GM21423 (cell line): ENCODE measurements at regions not wholly inside any gene's neighbourhood (a gene's known extent, or its start where the extent isn't known, plus 50 kb on each side); places are given as distances from the start of the nearest gene placed in this dataset.
"Not testable (repeated sequence)": the region's sequence is repeated elsewhere in the genome, so short reads cannot be mapped to it uniquely, and the experiment has no call there.

ENCODE experiments used
- ATAC-seq: cut with Tn5 transposase; IDR thresholded peaks from one replicate; pipeline ENCODE4 v1.9.1; 2021; ENCODE audit warnings: mild to moderate bottlenecking, moderate library complexity; ENCODE audit not compliant: unreplicated experiment

DNA sequence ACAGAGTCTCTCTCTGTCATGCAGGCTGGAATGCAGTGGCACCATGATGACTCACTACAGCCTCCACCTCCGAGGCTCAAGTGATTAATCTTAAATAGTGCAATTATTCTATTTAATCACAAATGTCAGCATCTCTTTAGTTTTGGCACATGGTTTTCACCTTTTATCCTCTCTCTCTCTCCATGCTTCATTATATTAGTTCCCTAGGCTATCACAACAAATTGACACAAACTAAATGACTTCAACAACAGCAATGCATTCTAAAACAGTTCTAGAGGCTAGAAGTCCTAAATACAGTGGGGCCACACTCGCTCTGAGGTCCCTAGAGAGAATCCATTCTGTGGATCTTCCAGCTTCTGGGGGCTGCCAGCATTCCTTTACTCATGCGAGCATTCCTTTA, 178.2 kb upstream of the ZNG1F start:
- ATAC-seq = not testable (repeated sequence)

DNA sequence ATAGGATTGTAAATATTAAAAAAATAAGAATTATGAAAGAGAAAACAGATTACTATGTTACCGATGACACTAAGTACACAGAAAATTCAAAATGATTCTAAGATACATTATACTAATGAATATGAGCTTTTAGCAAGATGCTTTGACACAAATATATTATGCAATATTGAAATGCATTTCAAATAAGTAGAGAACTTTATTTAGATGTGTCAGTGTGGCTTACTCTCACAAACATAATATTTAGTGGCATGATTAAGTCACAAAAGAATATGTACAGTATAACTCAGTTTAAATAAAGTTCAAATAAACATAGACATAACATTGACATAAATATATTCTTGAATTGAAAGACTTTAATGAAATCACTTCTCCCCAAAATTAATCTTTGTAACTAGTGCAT, 172.7 kb upstream of the ZNG1F start:
- ATAC-seq = not testable (repeated sequence)

DNA sequence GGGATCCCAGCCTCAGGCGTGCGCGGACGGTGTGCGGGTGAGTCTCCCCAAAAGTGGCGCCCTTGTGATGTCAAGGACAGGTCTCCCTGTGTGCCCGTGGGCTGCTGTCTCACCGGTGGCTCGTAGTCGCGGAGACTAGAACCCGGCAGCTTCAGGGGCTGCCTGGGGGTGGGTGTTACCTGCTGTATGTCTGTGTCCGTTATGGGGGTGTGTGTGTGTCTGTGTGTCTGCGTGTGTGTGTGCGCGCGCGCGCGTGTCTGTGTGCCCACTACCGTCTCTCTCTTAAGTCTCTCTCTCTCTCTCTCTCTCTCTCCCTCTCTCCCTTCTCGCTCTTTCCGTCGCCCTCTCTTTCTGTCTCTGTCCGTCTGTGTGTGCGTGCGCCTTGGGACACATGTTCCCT, 170.0 kb upstream of the ZNG1F start:
- not testable (repeated sequence) for ATAC-seq

DNA sequence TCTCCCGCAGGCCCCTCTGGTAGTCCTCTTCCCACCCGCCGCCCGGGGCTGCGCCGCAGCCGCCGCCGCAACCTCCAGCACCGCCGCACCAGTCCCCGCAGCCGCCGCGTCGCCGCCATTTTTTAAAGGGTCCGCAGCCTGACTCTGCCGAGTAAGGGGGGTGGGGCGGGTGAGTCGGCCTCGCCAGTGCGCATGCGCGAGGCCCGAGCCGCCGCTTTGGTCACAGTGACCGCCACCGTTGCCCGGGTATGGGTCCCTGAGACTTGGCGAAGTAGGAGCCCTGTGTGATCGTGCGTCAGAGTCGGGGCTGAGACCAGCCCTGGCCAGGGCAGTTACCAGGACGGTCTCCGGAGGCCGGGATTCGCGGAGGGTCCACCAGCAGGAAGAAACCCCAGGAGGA, 169.6 kb upstream of the ZNG1F start:
- ATAC-seq = not testable (repeated sequence)

DNA sequence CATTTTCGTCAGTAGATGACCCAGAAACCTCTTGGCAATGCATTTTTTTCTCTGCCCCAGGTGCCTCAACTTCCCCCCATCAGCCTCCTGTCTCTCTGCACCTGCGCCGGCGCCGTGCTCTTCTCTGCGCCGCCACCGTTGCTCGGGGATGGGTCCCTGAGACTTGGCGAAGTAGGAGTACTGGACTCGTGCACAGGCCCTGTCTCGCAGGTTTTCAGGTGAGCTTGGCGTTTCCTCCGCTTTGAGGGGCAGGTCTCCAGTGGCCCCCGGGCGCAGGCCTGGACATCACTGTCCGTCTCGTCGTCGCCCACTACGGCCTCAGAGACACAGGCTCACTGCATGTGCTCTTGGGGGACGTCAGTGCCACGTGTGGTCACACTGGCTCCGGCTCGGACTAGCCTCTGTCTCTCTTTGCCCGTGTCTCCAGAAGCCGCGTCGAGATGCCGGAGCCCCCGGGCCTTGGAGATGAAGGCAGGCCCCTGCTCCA, 168.8 kb upstream of the ZNG1F start:
- not testable (repeated sequence) for ATAC-seq

DNA sequence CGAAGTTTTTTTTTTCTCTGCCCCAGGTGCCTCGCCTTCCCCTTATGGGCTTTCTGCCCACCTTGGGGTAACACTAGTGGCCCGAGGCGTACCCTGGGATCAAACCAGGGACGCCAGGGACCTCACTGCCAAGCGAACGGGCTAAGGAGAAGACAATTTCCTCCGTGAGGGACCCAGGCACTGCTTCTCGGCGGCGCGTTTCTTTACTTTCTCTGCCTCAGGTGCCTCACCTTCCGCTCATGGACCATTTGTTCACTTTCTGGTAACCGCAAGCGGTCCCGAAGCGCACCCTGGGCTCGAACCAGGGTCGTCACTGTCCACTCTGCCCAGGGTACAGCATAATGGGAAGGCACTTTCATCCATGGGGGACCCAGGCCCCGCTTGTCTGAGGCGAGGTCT, 168.2 kb upstream of the ZNG1F start:
- ATAC-seq = not testable (repeated sequence)

DNA sequence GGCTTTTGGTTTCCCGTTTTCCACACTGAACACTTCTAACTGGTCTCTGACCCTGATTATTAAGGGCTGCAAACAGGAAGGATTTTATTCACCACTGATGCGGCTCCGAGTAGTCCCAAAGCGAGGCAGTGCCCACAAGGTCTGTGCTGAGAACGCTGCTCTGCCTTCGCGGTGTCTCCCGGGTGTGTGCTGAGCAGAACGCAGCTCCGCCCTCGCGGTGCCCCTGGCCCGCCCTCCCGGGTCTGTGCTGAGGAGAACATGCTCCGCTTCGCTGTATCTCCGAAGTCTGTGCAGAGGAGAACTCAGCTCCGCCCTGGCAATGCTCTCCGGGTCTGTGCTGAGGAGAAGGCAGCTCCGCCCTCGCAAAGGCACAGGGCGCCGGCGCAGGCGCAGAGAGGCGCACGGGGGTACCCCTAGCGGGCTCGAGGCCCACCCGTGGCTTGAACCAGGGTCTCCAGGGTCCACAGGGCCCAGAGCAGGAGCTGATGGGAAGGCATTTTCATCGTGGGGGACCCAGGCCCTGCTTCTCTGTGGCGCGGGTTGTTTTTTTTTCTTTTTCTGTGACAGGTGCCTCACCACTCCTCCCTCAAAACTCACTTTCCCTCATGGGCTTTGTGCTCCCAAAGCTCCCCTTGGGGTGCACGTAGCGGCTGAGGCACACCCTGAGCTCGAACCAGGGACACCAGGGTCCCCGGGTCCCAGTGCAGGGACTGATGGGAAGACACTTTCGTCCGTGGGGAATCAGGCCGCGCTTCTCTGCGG, 167.7 kb upstream of the ZNG1F start:
- ATAC-seq = peak; percentile 59

DNA sequence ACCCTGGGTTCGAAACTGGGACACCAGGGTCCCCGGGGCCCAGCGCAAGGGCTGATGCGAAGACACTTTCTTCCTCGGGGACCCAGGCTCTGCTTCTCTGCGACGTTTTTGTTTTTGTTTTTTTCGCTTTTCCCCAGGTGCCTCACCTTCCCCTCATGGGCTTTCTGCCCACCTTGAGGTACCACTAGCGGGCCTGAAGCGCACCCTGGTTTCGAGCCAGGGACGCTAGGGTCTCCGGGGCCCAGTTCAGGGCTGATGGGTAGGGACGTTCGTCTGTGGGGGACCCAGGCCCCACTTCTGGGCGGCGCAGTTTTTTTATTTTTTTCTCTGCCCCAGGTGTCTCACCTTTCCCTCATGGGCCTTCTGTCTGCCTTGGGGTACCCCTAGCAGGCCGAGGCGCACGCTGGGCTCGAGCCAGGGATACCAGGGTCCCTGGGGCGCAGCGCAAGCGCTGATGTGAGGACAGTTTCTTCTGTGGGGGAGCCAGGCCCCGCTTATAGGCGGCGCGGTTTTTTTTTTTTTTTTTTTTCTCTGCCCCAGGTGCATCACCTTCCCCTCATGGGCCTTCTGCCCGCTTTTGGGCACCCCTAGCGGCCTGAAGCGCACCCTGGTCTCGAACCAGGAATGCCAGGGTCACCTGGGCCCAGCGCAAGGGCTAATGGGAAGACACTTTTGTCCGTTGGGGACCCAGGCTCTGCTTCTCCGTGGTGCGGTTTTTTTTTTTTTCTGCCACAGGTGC, 166.8 kb upstream of the ZNG1F start:
- ATAC-seq = not testable (repeated sequence)

DNA sequence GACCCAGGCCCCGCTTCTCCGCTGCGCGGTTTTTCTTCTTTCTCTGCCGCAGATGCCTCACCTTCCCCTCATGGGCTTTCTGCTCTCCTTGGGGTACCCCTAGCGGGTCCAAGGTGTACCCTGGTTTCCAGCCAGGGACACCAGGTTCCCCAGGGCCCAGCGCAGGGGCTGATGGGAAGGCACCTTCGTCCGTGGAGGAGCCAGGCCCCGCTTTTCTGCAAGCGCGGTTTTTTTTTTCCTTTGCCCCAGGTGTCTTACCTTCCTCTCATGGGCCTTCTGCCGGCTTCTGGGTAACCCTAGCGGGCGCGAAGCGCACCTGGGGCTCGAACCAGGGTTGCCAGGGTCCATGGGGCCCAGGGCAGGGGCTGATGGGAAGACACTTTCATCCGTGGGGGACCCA, 165.9 kb upstream of the ZNG1F start:
- not testable (repeated sequence) for ATAC-seq

DNA sequence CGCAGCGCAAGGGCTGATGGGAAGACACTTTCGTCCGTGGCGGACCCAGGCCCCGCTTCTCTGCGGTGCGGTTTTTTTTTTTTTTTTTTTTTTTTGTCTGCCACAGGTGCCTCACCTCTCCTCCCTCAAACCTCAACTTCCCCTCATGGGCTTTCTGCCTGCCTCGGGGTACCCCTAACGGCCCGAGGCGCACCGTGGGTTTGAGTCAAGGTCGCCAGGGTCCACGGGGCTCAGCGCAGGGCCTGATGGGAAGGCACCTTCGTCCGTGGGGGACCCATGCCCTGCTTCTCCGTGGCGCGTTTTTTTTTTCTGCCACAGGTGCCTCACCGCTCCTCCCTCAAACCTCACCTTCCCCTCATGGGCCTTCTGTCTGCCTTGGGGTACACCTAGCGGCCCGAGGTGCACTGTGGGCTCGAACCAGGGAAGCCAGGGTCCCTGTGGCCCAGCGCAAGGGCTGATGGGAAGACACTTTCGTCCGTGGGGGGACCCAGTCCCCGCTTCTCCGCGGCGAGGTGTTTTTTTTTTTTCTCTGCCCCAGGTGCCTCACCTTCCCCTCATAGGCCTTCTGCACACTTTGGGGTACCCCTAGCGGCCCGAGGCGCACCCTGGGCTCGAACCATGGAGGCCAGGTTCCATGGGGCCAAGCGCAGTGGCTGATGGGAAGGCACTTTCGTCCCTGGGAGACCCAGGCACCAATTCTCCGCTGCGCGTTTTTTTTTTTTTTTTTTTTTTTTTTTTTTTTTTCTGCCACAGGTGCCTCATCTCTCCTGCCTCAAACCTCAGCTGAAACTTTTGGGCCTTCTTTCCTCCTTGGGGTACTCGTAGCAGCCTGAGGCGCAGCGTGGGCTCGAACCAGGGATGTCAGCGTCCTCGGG, 165.2 kb upstream of the ZNG1F start:
- not testable (repeated sequence) for ATAC-seq

DNA sequence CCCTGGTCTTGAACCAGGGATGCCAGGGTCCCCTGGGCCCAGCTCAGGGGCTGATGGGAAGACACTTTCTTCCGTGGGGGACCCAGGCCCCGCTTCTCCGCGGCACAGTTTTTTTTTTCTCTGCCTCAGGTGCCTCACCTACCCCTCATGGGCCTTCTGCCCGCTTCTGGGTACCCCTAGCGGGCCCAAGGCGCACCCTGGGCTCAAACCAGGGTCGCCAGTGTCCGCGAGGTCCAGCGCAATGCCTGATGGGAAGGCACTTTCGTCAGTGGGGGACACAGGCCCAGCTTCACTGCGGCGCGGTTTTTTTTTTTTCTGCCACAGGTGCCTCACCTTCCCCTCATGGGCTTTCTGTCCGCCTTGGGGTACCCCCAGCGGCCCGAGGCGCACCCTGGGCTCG, 163.9 kb upstream of the ZNG1F start:
- not testable (repeated sequence) for ATAC-seq

DNA sequence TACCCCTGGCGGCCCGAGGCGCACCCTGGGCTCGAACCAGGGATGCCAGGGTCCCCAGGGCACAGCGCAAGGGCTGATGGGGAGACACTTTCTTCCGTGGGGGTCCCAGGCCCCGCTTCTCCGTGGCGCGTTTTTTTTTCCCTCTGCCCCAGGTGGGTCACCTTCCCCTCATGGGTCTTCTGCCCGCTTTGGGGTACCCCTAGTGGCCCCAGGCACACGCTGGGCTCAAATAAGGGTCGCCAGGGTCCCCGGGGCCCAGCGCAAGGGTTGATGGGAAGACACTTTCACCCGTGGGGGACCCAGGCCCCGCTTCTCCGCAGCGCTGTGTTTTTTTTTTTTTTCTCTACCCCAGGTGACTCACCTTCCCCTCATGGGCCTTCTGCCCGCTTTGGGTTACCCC, 163.3 kb upstream of the ZNG1F start:
- not testable (repeated sequence) for ATAC-seq

DNA sequence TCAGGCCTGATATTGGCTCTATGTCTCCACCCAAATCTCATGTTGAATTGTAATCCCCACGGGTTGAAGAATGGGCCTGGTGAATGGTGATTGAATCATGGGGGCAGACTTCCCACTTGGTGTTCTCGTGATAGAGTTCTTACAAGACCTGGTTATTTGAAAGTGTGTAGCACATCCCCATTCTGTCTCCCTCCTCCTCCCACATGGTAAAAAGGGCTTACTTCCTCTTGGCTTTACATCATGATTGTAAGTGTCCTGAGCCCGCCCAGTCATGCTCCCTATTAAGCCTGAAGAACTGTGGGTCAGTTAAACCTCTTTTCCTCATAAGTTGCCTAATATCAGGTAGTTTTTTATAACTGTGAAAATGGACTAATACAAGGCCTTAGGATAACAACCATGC, 158.8 kb upstream of the ZNG1F start:
- not testable (repeated sequence) for ATAC-seq

DNA sequence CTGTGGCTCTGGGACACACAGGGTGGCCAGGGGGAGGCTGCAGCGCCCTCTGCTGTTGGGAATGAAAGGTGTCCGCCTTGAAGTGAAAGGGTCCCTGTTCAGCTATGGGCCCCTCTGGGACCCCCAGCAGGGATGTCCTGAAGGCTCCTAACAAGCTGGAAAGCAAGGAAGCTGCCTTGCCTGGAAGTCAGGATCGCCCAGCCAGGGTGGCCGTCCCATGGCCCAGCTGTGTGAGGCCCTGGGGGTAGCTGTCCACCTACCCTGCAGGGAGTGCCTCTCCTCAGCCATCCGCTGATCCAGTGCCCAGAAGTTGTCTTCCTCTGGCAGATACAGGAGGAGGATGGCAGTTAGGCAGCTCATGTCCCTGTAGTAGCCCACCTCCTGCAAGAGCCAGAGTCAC, 143.4 kb upstream of the ZNG1F start:
- not testable (repeated sequence) for ATAC-seq

DNA sequence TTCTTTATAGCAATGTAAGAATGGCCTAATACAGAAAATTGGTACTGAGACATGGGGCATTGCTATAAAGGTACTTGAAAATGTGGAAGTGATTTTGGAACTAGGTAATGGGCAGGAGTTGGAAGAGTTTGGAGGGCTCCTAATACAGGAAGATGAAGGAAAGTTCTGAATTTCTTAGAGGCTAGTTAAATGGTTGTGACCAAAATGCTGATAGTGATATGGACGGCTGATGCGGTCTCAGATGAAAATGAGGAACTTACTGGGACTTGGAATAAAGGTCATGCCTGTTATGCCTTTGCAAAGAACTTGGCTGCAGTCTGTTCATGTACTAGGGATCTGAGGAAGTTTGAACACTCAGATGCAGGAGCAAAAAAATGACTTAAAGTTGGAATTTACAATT, 132.2 kb upstream of the ZNG1F start:
- not testable (repeated sequence) for ATAC-seq

DNA sequence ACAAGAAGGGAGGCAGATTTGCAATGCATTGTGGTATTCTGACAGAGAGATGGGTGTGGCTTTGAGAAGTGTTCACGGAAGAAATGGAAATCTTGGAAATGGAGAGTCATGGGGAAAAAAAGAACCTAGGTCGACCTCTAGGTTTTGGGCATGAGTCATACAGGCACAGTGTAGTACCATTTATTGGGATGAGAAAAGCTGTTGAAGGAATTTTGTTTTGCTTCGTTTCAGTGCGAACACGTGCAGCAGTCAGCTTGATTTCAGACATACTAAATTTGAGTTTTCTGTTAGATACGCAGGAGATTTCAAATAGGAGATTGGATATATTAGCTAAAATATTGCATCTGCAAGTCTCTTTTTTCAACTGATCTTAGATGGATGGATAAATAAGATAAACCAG, 119.8 kb upstream of the ZNG1F start:
- not testable (repeated sequence) for ATAC-seq

DNA sequence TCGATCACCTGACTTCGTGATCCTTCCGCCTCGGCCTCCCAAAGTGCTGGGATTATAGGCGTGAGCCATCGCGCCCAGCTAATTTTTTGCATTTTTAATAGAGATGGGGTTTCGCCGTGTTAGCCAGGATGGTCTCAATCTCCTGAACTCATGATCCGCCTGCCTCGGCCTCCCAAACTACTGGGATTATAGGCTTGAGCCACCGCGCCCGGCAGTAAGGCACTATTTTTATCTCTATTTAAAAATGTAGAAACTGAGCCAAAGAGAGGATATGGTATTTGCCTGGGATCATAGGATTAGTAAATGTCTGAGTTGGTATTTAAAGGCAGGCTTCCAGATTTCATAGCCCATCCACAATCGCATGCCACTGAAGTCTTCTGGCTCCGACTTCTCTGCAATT, 96.6 kb upstream of the ZNG1F start:
- ATAC-seq = not testable (repeated sequence)

DNA sequence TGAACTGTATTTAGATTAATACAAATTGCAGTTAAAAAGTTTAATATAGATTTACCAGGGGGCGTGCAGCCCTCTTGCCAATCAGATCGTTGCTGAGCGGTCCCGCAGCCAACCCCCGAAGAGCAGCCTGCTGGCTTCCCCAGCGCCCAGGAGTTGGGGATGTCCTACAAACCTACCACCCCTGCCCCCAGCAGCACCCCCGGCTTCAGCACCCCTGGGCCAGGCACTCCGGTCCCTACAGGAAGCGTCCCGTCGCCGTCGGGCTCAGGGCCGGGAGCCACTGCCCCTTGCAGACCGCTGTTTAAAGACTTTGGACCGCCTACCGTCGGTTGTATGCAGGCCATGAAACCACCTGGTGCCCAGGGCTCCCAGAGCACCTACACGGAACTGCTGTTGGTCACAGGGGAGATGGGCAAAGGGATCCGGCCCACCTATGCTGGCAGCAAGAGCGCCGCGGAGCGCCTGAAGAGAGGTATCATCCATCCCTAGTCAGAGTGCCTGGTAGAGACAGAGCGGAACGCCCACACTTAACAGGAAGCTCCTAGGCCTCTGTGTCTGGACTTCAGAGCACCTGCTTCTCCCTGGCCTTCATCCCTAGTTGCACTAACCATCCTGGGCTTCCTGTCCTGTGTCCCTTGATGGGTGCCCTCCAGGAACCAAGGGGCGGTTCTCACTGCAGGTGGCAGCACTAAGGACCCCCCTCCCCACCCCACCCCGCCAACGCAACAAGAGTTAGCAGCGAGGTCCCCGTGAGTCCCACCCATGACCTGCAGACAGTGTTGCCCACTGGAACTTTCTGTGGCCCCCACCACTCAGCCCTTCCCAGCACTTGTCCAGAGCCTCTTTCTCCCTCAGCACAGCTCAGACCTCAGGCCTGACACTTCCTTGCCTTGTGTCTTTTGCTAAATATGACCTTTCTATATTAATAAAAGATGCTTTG, 91.5 kb upstream of the ZNG1F start:
- ATAC-seq = peak; percentile 52

DNA sequence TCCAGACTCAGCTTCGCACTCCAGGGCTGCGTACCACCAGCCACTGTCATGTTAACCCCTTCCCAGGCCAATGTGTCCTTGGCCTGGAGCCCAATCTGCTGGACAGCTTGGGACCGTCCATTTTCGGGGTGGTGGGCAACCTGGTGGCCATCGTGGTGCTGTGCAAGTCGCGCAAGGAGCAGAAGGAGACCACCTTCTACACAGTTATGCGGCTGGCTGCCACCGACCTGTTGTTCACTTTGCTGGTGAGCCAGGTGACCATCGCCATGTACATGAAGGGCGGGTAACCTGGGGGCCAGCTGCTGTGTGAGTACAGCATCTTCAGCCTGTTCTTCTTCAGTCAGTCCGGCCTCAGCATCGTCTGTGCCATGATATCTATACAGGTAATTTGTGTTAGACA, 90.3 kb upstream of the ZNG1F start:
- ATAC-seq = not testable (repeated sequence)

DNA sequence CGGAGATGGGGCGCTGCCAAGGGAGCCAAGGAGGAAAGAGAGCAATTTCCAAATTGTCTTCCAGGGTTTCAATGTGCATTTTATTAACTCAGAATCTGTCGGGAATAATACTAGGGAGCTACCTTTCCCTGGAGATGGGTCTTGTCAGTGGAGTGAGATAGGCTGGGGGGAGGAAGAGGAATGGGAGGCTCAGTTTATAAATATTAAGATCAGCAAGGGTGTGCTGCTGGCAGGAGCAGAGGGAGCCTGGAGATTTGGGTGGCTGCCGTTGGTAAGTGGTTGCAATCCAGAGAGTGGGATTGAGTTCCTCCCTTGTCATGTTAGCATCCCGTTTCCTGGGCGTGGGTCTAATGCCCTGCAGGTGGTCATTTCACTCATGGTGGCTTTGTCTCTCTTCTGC, 89.9 kb upstream of the ZNG1F start:
- ATAC-seq = not testable (repeated sequence)
